ENCODE measurements at regions not wholly inside any gene's neighbourhood (a gene's known extent, or its start where the extent isn't known, plus 50 kb on each side); places are given as distances from the start of the nearest gene placed in this dataset.
"Not testable (repeated sequence)": the region's sequence is repeated elsewhere in the genome, so short reads cannot be mapped to it uniquely, and the experiment has no call there.

GRCh38 chr1:199058281-199058680 is 419.4 kb downstream of the PTPRC start:
- DNase-seq, result no peak

DNA sequence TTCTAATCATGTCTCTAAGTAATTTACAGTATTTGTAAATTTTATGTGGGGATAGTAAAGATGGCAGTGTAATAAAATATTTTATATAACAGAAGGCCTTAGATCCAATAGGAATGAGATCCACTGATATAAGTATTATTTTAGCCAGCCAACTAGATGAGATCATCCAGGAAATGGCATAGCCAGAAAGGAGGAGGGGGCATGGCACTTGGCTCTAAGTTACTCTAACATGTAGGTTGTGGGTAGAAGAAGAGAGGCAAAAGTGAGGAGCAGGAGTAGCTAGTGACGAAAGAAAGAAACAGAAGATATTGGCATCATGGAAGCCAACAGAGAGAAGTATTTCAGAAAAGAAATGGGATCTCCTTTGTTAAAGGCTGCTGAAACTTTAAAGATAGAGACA is 426.1 kb downstream of the PTPRC start:
- DNase-seq, result no peak

DNA sequence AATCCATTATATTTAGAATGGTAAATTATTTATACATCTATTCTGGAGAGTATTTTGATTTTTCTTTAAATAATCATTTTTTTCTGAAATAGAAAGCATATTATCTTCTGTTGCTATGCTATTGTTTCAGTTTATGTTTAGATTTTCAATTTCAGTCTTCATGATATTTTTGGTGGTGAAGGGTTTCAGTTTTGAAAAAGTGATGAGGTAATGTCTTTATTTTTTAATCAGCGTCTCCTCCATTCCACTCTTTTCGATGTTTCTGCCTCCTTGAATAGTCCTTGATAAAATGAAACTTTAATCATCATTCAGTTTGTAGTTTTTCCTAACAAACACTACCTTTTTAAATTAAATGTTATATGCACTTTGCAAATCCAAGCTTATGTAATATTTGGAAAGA is 428.6 kb downstream of the PTPRC start:
- DNase-seq, result no peak

DNA sequence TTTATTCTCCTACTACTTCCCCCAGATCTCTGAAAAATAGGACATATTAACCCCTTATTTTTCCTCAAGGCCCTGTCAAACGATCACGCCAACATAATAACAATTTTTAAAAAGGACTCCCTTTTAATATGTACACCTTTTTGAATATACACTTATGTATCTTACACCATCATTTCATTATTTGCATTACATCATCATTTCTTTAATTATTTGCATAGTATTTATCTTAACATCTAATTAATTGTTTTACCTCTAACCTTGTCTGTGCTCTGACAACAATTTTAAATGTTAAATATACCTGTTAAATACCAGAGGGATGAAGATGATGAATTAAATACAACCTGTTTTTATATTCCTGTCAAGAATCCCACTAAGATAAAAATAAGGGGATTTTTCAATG is 432.2 kb downstream of the PTPRC start:
- DNase-seq, result no peak

DNA sequence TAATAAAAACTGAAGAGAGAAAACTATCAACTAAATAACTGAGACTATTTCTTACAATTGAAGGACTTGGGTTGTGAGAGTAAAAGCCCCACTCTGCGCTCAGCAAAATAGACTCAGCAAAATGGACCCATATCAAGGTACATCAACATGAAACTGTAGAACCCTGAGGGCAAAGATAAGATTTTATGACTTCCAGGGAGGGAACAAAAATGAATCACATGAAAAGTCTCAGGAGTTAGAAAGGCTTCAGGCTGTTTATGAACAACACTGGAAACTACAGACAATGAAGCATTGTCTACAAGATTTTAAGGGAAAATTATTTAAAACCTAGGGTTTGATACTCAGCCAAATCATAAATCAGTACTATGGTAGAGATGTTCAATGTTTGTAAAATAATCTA is 434.3 kb downstream of the PTPRC start:
- no peak for DNase-seq

DNA sequence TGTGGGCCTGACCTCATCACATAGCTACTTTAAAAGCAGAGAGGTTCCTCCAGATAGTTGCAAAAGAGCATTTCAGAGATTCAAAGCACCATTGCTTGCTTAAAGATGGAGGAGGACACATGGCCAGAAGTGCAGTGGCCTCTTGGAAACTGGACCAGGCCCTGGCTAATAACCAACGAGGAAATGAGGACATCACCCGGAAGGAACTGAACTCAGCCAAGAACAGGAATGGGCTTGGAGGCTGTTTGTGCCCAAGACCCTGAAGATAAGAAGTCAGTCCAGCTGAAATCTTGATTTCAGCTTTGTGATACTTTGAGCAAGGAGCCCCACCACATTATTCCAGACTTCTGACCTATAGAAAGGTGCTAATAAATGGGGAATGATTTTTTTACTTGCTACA is 437.0 kb downstream of the PTPRC start:
- DNase-seq, result no peak

- DNase-seq, result no peak
Measured at GRCh38 chr1:199079994-199080393, 441.2 kb downstream of the PTPRC start.

DNA sequence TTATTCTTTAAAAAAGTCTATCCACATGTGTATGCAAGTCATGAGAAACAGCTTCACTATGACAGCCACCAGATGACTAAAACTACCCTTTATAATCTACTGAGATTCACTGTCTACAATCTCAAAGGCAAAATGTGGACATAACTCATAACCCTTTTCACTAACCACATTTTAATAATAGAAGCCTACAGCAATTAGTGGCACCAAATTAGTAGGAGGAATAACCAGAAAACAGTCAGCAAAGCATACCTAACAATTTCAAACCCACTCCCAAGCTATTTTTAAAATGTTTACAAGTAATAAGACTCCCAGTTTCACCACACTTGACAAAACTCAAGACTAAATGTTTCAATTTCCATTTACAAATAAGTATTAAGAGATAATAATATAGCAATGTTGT is 442.9 kb downstream of the PTPRC start:
- DNase-seq, result no peak

- no peak for DNase-seq
Measured at GRCh38 chr1:199082778-199083389, 444.0 kb downstream of the PTPRC start.

GRCh38 chr1:199083680-199084079 is 444.8 kb downstream of the PTPRC start:
- DNase-seq, result no peak

- no peak for DNase-seq
Measured at GRCh38 chr1:199084293-199084692, 445.5 kb downstream of the PTPRC start.

DNA sequence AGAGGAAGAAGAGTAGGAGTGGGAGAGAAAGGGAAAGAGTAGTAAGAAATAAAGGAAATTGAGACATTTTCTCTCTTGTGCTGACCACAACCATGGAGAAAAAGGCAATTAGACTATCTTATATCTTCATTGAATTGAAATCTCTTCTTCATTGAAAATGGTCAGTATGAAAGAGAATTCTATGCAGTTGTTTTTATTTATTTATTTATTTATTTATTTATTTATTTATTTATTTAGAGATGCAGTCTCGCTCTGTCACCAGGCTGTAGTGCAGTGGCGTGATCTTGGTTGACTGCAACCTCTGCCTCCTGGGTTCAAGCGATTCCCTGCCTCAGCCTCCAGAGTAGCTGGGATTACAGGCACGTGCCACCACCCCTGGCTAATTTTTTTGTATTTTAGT is 447.1 kb downstream of the PTPRC start:
- no peak for DNase-seq

- DNase-seq, result no peak
Measured at GRCh38 chr1:199087144-199087543, 448.3 kb downstream of the PTPRC start.

- no peak for DNase-seq
Measured at GRCh38 chr1:199089393-199090122, 450.7 kb downstream of the PTPRC start.

DNA sequence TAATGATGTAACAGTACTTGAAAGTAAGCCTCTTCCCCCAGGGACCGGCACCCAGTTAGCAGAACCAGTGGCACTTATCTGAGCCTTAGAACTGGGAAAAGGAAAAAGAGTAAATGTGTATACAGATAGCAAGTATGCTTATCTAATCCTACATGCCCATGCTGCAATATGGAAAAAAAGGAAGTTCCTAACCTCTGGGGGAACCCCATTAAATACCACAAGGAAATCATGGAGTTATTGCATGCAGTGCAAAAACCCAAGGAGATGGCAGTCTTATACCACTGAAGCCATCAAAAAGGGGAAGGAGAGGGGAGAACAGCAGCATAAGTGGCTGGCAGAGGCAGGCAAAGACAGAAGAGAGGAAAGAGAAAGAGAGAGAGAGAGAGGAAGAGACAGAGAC is 456.8 kb downstream of the PTPRC start:
- not testable (repeated sequence) for DNase-seq

- no peak for DNase-seq
Measured at GRCh38 chr1:199096591-199096990, 457.8 kb downstream of the PTPRC start.

DNA sequence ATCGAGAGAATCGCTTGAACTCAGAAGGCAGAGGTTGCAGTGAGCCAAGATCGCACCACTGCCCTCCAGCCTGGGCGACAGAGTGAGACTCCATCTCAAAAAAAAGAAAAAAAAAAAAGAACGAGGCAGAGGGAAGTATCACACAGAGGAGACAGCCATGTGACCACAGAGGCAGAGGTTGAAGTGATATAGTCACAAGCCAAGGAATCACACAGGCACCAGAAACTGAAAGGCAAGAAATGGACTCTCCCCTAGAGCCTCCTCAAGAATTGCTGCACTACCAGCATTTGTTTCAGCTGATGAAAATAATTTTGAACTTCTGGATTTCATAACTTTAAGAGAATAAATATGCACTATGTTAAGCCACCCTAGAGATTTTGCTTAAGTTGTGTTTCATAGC is 459.6 kb downstream of the PTPRC start:
- DNase-seq, result no peak

DNA sequence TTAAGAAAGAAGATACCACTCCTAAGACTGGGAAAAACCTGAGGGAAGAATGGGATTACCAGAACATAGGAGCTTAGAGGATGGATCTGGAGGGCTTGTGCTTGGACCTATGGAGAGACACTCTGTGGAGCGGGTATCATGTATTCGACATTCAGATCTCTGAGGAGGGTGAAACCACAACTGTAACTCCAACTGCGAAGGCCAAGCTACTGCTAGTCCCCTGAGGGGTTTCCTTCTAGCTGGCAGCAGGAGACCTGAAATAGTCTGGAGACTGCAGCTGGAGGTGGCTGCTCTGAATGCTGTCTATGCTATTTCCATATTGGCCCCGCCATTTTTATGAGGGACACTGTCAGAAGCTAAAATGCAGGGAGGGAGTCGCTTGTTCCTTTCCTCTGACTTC is 462.3 kb downstream of the PTPRC start:
- no peak for DNase-seq

DNA sequence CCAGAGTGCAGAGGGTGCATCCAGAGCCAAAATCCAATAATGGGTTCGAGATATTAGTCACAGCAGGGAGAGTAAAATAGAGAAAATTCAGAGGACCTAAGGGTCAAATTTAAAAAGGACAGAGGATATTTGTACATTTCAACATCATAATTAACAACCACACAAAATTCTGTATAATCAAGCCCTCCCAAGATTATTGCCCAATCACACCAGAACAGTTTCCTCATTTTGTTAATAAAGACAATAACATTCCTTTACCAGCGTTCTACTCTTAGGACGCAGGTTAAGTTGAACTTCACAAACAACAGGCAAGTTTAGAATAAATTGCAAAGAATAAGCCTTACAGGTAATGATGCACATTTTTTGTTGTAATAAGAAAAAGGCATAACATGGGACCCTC is 462.8 kb downstream of the PTPRC start:
- DNase-seq, result no peak

- no peak for DNase-seq
Measured at GRCh38 chr1:199102239-199102638, 463.4 kb downstream of the PTPRC start.

- DNase-seq, result no peak
Measured at GRCh38 chr1:199109160-199109559, 470.3 kb downstream of the PTPRC start.

- DNase-seq, result no peak
Measured at GRCh38 chr1:199112365-199112764, 473.5 kb downstream of the PTPRC start.

GRCh38 chr1:199113265-199113869 is 474.5 kb downstream of the PTPRC start:
- peak; percentile 43 for DNase-seq

GRCh38 chr1:199116488-199116887 is 477.6 kb downstream of the PTPRC start:
- DNase-seq, result no peak

Measured in effector CD8-positive, alpha-beta T cell (primary cell).